Astrocyte of the spinal cord (primary cell): ENCODE measurements at regions not wholly inside any gene's neighbourhood (a gene's known extent, or its start where the extent isn't known, plus 50 kb on each side); places are given as distances from the start of the nearest gene placed in this dataset.

Source experiments
- DNase-seq: peaks from one replicate; pipeline ENCODE4 v3.0.0; 2011; ENCODE audit warnings: low read depth, low spot score
- H3K4me3 ChIP-seq: 2 replicates; pipeline ENCODE4 v1.5.1; 2011; ENCODE audit warnings: low read depth, mild to moderate bottlenecking, low read length, moderate library complexity
- CTCF ChIP-seq: IDR thresholded peaks from 2 replicates; pipeline ENCODE4 v1.5.1; 2012; ENCODE audit warnings: low read depth, mild to moderate bottlenecking, low read length, inconsistent platforms
- in situ Hi-C: cut with HindIII; loops from 2 replicates; pipeline ENCODE4 v1.10.0; 2017; ENCODE audit warnings: low sequenced_read_pairs

- H3K4me3 ChIP-seq = no peak overlapping the region
- TF ChIP-seq CTCF = no peak
- in situ Hi-C loops = no loop called here
- no peak for DNase-seq
Observed at GRCh38 chr4:43282534-43282933, 390.0 kb downstream of the GRXCR1 start.

- no peak for TF ChIP-seq CTCF
- DNase-seq = no peak
- no peak overlapping the region for H3K4me3 ChIP-seq
- in situ Hi-C loops = no loop called here
Observed at GRCh38 chr4:43286137-43286536, 393.6 kb downstream of the GRXCR1 start.

DNA sequence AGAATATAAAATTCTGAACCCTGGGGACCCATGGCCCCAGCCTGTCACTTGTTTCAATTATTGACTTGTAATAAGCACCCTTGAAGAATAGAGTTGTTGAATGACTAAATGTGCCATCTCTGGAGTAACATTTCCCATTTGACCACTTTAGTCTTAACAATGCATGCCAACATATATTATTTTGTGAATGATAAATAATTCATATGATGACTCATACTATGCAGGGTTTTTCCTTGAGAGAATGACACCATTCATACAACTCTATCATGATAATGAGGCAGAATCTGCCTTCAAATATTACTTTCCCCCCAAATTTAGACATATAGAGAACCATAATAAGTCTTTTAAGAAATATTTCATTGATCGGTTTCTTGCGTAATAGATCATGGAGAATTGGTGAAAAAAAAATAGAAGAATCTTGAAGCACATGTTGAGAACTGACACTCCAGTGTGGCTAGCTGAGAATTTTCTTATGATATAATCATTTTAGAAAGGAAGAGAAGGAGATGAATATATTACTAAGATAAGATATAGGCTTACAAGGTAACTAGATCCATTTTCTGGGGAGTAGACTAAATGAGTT, 404.5 kb downstream of the GRXCR1 start:
- TF ChIP-seq CTCF = no peak
- no peak overlapping the region for H3K4me3 ChIP-seq
- in situ Hi-C loops = no loop called here

DNA sequence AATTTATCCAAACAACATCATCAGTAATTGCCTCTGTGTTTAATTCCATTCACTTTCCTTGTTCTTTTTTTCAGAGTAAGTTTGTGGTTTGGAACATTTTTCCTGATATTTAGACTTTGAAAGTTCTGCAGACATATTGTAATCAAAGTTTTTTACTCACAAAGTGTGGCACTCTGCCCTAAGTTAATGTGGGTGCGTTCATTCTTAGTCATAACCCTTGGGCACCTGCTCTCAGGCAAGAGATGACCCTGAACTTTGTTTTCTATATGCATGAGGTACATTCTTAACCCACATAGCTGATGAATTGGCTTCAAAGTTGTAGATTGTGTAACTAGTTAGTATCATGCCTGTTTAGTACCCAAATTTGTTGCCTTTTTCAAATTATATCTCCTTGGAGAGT, 424.3 kb downstream of the GRXCR1 start:
- no peak overlapping the region for H3K4me3 ChIP-seq
- no peak for TF ChIP-seq CTCF
- in situ Hi-C loops = no loop called here
- DNase-seq = peak; percentile 56

More for the DNA sequence above, 404.5 kb downstream of the GRXCR1 start:
- DNase-seq = no peak

- H3K4me3 ChIP-seq = no peak overlapping the region
- in situ Hi-C loops = no loop called here
- TF ChIP-seq CTCF = no peak
- peak; percentile 22 for DNase-seq
Observed at GRCh38 chr4:43325220-43325967, 432.9 kb downstream of the GRXCR1 start.

DNA sequence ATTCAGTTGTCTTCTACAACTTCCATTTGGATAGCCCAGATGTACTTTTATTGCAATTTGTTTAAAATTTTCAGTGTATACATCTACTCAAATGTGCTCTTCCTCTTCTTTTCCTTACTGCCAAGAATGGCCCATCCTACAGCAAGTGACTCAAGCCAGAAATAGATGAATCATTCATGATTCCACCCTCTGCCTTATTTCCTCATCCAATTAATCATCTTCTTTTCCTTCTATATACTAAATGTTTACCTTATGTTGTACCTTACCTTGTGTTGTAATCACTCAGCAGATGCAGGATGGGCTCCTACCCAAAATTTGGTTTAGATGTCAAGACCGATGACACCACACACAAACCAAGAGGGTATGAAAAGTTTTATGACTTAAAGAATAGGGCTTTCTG, 437.8 kb downstream of the GRXCR1 start:
- no peak for TF ChIP-seq CTCF
- DNase-seq = peak; percentile 40
- in situ Hi-C loops = no loop called here
- no peak overlapping the region for H3K4me3 ChIP-seq
